ENCODE measurements at regions not wholly inside any gene's neighbourhood (a gene's known extent, or its start where the extent isn't known, plus 50 kb on each side); places are given as distances from the start of the nearest gene placed in this dataset.

DNA sequence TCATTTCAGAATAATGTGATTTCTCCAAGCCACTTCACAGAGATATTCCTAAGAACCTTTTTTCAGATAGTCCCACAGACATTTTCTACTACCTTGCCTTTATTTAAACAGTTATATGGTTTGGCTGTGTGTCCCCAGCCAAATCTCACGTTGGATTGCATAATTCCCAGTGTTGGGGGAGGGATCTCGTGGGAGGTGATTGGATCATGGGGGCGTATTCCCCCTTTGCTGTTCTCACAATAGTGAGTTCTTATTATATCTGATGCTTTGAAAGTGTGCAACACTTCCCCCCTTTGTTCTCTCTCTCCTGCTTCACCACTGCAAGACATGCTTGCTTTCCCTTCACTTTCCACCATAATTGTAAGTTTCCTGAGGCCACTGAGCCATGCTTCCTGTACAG, 93.6 kb upstream of the ZNF678 start:
- TF ChIP-seq, protein P1, sequence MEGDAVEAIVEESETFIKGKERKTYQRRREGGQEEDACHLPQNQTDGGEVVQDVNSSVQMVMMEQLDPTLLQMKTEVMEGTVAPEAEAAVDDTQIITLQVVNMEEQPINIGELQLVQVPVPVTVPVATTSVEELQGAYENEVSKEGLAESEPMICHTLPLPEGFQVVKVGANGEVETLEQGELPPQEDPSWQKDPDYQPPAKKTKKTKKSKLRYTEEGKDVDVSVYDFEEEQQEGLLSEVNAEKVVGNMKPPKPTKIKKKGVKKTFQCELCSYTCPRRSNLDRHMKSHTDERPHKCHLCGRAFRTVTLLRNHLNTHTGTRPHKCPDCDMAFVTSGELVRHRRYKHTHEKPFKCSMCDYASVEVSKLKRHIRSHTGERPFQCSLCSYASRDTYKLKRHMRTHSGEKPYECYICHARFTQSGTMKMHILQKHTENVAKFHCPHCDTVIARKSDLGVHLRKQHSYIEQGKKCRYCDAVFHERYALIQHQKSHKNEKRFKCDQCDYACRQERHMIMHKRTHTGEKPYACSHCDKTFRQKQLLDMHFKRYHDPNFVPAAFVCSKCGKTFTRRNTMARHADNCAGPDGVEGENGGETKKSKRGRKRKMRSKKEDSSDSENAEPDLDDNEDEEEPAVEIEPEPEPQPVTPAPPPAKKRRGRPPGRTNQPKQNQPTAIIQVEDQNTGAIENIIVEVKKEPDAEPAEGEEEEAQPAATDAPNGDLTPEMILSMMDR (IDR thresholded peaks at IDR 0.05): no peak
- TF ChIP-seq EZH2phosphoT487 (IDR thresholded peaks at IDR 0.05) (no peak), EZH2 (IDR thresholded peaks at IDR 0.05) (no peak)

All from neural progenitor cell (in vitro differentiated cells).